ENCODE measurements at regions not wholly inside any gene's neighbourhood (a gene's known extent, or its start where the extent isn't known, plus 50 kb on each side); places are given as distances from the start of the nearest gene placed in this dataset.

GRCh38 chr3:124329723-124330122 lies 337.8 kb upstream of the ROPN1 start:
- Mint-ChIP-seq H3K27me3 (ENCODE audit: insufficient read depth, unreplicated experiment) (peaks cover 76% of the 10 kb centered on the region), H3K36me3 (ENCODE audit: insufficient read depth, unreplicated experiment) (no peaks in the 10 kb centered on the region), H3K9me3 (ENCODE audit: unreplicated experiment) (no peaks in the 10 kb centered on the region), H3K4me1 (ENCODE audit: insufficient read depth, unreplicated experiment) (no peaks in the 10 kb centered on the region), H3K4me3 (ENCODE audit: unreplicated experiment) (no peak overlapping the region), H3K27ac (ENCODE audit: low read depth, unreplicated experiment) (no peak overlapping the region)
- no peak for DNase-seq (ENCODE audit: unreplicated experiment)
- no peak for TF ChIP-seq CTCF (IDR thresholded peaks at IDR 0.05; ENCODE audit: unreplicated experiment)
- ChIA-PET CTCF (interaction anchor here (0.6 kb wide), 1 partner anchor 380 kb away, joined by 3 read pairs; no protein-coding TSS in a partner anchor), POLR2A (interaction anchor here (0.6 kb wide), 1 partner anchor 10 kb away, joined by 3 read pairs; no protein-coding TSS in a partner anchor)
- no TSS peak for BruUV-seq (replicated peaks)
- intact Hi-C loops (cut with micrococcal nuclease) = no loop called here

GRCh38 chr3:124333931-124334640 lies 342.2 kb upstream of the ROPN1 start:
- ChIA-PET CTCF (interaction anchor here (0.7 kb wide), 1 partner anchor 17 kb away, joined by 3 read pairs; no protein-coding TSS in a partner anchor), POLR2A (interaction anchor here (0.6 kb wide), 1 partner anchor 229 kb away, joined by 3 read pairs; no protein-coding TSS in a partner anchor)
- Mint-ChIP-seq H3K9me3 (ENCODE audit: unreplicated experiment) (no peaks in the 10 kb centered on the region), H3K4me3 (ENCODE audit: unreplicated experiment) (no peak overlapping the region), H3K4me1 (ENCODE audit: insufficient read depth, unreplicated experiment) (no peaks in the 10 kb centered on the region), H3K27me3 (ENCODE audit: insufficient read depth, unreplicated experiment) (peaks cover 66% of the 10 kb centered on the region), H3K27ac (ENCODE audit: low read depth, unreplicated experiment) (no peak overlapping the region), H3K36me3 (ENCODE audit: insufficient read depth, unreplicated experiment) (no peaks in the 10 kb centered on the region)
- BruUV-seq (replicated peaks) = no TSS peak
- intact Hi-C loops (cut with micrococcal nuclease) = no loop called here
- TF ChIP-seq CTCF (IDR thresholded peaks at IDR 0.05; ENCODE audit: unreplicated experiment) = no peak
- no peak for DNase-seq (ENCODE audit: unreplicated experiment)

- no peak overlapping the region for H3K27ac Mint-ChIP-seq (ENCODE audit: low read depth, unreplicated experiment)
- H3K27me3 Mint-ChIP-seq (ENCODE audit: insufficient read depth, unreplicated experiment) = peaks cover 67% of the 10 kb centered on the region
- H3K9me3 Mint-ChIP-seq (ENCODE audit: unreplicated experiment) = no peaks in the 10 kb centered on the region
- ChIA-PET CTCF (interaction anchor here (1.2 to 1.3 kb wide), 2 partner anchors 223 to 224 kb away, joined by 3 to 5 read pairs; no protein-coding TSS in a partner anchor), POLR2A (no interaction called here)
- no peak for DNase-seq (ENCODE audit: unreplicated experiment)
- no peak overlapping the region for H3K4me3 Mint-ChIP-seq (ENCODE audit: unreplicated experiment)
- no TSS peak for BruUV-seq (replicated peaks)
- H3K4me1 Mint-ChIP-seq (ENCODE audit: insufficient read depth, unreplicated experiment) = no peaks in the 10 kb centered on the region
- intact Hi-C loops (cut with micrococcal nuclease) = no loop called here
- H3K36me3 Mint-ChIP-seq (ENCODE audit: insufficient read depth, unreplicated experiment) = no peaks in the 10 kb centered on the region
- no peak for TF ChIP-seq CTCF (IDR thresholded peaks at IDR 0.05; ENCODE audit: unreplicated experiment)
Measured at GRCh38 chr3:124336067-124336656, 344.2 kb upstream of the ROPN1 start.

GRCh38 chr3:124345845-124346244 lies 353.9 kb upstream of the ROPN1 start:
- intact Hi-C loops (cut with micrococcal nuclease) = loop anchor here (10.0 kb wide), 1 partner anchor 339 kb away; no protein-coding TSS in a partner anchor
- no peak for DNase-seq (ENCODE audit: unreplicated experiment)
- BruUV-seq (replicated peaks) = no TSS peak
- TF ChIP-seq CTCF (IDR thresholded peaks at IDR 0.05; ENCODE audit: unreplicated experiment) = no peak
- Mint-ChIP-seq H3K36me3 (ENCODE audit: insufficient read depth, unreplicated experiment) (no peaks in the 10 kb centered on the region), H3K27me3 (ENCODE audit: insufficient read depth, unreplicated experiment) (peaks cover 82% of the 10 kb centered on the region), H3K27ac (ENCODE audit: low read depth, unreplicated experiment) (no peak overlapping the region), H3K9me3 (ENCODE audit: unreplicated experiment) (no peaks in the 10 kb centered on the region), H3K4me1 (ENCODE audit: insufficient read depth, unreplicated experiment) (no peaks in the 10 kb centered on the region), H3K4me3 (ENCODE audit: unreplicated experiment) (no peak overlapping the region)
- ChIA-PET CTCF (no interaction called here), POLR2A (no interaction called here)

Data from MCF 10A (cell line).